Fibroblast of mammary gland (primary cell): ENCODE measurements at regions not wholly inside any gene's neighbourhood (a gene's known extent, or its start where the extent isn't known, plus 50 kb on each side); places are given as distances from the start of the nearest gene placed in this dataset.

Experiments
- DNase-seq: peaks from one replicate; pipeline ENCODE4 v3.0.0-alpha.2; 2010; ENCODE audit warnings: low read depth
- H3K4me3 ChIP-seq: 2 replicates; pipeline ENCODE4 v1.5.1; 2011; ENCODE audit warnings: low read depth, mild to moderate bottlenecking, low read length, moderate library complexity; ENCODE audit not compliant: control insufficient read depth
- CTCF ChIP-seq: conservative IDR thresholded peaks from 2 replicates; pipeline ENCODE4 v1.5.1; 2011; ENCODE audit warnings: low read depth, low read length, inconsistent platforms; ENCODE audit not compliant: control insufficient read depth, insufficient read depth

GRCh38 chr7:109955986-109956385, 1134.9 kb upstream of the LRRN3 start:
- H3K4me3 ChIP-seq: no peak overlapping the region
- no peak for TF ChIP-seq CTCF
- no peak for DNase-seq

GRCh38 chr7:109956916-109957315, 1134.0 kb upstream of the LRRN3 start:
- TF ChIP-seq CTCF: no peak
- DNase-seq: no peak
- no peak overlapping the region for H3K4me3 ChIP-seq

- no peak overlapping the region for H3K4me3 ChIP-seq
- no peak for TF ChIP-seq CTCF
- no peak for DNase-seq
Observed at GRCh38 chr7:109963741-109964140, 1127.2 kb upstream of the LRRN3 start.

- H3K4me3 ChIP-seq: no peak overlapping the region
- TF ChIP-seq CTCF: no peak
- DNase-seq: no peak
Observed at GRCh38 chr7:109964780-109965179, 1126.1 kb upstream of the LRRN3 start.

GRCh38 chr7:109967406-109967805, 1123.5 kb upstream of the LRRN3 start:
- TF ChIP-seq CTCF: no peak
- H3K4me3 ChIP-seq: no peak overlapping the region
- no peak for DNase-seq

GRCh38 chr7:109983618-109984017, 1107.3 kb upstream of the LRRN3 start:
- no peak overlapping the region for H3K4me3 ChIP-seq
- TF ChIP-seq CTCF: no peak
- DNase-seq: no peak

- H3K4me3 ChIP-seq: no peak overlapping the region
- no peak for TF ChIP-seq CTCF
- no peak for DNase-seq
Observed at GRCh38 chr7:109984729-109985128, 1106.2 kb upstream of the LRRN3 start.
